HG03460 (cell line): ENCODE measurements at regions not wholly inside any gene's neighbourhood (a gene's known extent, or its start where the extent isn't known, plus 50 kb on each side); places are given as distances from the start of the nearest gene placed in this dataset.
A peak's percentile ranks its signal among the peaks of the same experiment; 100 is the strongest.

Experiments
- ATAC-seq: cut with Tn5 transposase; IDR thresholded peaks from one replicate; pipeline ENCODE4 v1.9.1; 2021; ENCODE audit not compliant: unreplicated experiment

DNA sequence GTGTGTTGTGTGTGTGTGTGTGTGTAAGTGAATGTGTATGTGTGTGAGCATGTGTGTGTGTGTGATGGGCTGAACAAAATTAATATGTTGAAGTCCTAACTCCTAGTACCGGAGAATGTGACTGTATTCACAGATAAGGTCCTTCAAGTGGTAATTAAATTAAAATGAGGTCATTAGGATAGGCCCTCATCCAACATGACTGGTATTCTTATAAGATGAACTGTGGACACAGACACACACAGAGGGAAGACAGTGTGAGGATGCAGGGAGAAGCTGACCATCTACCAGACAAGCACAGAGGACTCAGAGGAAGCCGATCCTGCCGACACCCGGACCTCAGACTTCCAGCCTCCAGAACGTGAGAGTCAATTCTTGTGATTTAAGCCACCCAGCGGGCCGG lies 91.2 kb upstream of the PGBD5 start:
- no peak for ATAC-seq

GRCh38 chr1:230516889-230517288 lies 90.8 kb upstream of the PGBD5 start:
- no peak for ATAC-seq

DNA sequence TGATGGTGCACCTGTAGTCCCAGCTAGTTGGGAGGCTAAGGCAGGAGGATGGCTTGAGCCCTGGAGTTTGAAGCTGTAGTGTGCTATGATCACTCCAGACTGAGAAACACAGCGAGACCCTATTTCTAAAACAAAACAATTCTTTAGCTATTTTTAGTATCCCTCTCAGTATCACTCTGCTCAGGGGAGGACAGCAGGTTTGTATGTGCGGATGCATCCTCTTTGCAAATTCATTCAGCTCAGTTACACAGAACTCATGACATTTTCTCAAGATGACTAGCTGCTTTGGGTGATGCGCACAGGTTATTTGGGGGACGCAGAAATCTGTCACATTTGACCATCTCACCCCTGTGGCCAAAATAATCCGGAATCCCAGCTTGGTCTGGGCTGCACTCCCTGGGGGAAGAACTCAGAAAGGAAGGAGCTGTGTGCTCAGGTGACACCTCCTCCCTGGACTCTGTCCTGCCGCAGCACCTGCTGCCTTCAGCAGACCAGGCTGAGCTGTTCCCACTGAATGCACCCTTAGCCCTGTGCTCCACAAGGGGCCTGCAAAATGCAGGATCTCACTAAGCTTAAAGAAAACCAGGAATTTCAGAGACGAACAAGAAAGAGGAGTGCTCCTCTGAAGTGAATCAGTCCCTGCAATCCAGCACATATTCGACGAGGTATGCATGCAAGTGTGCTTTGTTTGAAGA lies 89.5 kb upstream of the PGBD5 start:
- ATAC-seq = no peak

GRCh38 chr1:230510496-230510895 lies 84.4 kb upstream of the PGBD5 start:
- no peak for ATAC-seq

GRCh38 chr1:230509281-230509977 lies 83.3 kb upstream of the PGBD5 start:
- ATAC-seq = peak; percentile 76

- ATAC-seq = no peak
Measured at GRCh38 chr1:230507666-230508402, 81.7 kb upstream of the PGBD5 start.

GRCh38 chr1:230507236-230507635 lies 81.1 kb upstream of the PGBD5 start:
- ATAC-seq = no peak

DNA sequence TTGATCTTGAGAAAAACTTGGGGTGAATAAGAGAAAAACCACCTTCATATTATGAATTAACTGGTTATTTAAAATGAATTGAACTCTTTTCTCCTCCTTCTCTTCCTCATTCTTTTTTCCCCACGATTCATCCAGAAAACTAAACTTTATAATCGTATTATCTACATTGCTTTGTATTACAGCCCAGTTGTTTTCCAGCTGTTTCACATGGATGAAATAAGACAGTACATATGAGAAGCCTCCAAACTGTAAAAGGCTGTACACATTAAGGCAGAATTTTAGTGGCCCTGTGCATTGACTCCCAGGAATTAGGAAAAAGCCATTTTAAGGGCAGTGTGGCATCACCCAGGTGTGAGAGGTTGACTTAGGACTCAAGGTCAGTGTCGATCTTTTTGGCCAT lies 80.3 kb upstream of the PGBD5 start:
- no peak for ATAC-seq

- ATAC-seq = no peak
Measured at GRCh38 chr1:230504310-230504709, 78.2 kb upstream of the PGBD5 start.

GRCh38 chr1:230503726-230504125 lies 77.6 kb upstream of the PGBD5 start:
- ATAC-seq = no peak

- ATAC-seq = no peak
Measured at GRCh38 chr1:230502996-230503395, 76.9 kb upstream of the PGBD5 start.

GRCh38 chr1:230502306-230502705 lies 76.2 kb upstream of the PGBD5 start:
- ATAC-seq = no peak

- ATAC-seq = no peak
Measured at GRCh38 chr1:230501849-230502248, 75.7 kb upstream of the PGBD5 start.

- ATAC-seq = no peak
Measured at GRCh38 chr1:230501242-230501641, 75.1 kb upstream of the PGBD5 start.

DNA sequence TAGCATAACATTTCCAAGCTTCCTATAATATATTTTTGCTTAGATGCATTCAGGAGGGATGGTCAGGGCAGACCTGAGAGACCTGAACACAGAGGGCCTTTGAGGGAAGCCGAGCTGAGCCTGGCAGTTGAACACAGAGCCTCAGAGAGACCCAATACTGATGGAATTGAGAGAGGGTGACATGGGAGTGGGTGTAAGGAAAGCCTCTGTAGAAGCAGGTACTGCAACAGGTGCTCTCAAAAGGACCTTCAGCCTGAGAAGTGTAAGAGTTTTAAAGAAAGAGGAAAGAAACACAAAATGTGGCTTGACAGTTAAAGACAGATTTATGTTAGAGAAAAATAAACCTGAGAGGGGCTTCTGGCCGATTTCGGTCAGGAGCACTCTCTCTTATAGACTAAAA lies 73.9 kb upstream of the PGBD5 start:
- ATAC-seq = no peak

GRCh38 chr1:230499496-230499895 lies 73.4 kb upstream of the PGBD5 start:
- ATAC-seq = no peak

DNA sequence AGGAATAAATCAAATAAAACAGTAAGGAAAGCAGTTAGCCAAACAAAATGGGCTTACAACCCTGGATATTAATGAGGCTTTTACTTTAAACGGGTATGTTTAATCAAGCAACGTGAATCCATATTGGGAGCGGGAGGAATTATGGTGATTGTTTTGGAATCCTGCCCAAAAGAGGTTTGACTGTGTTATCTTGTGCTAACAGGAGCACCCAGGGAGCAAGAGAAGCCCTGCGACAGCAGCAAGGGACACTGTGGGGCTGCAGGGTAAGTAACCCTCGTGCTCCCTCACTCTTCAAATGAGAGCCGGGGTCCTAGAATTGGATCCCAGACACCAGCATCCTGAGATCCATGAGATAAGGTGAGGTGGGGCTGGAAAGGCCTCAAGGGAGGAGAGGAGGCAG lies 72.6 kb upstream of the PGBD5 start:
- no peak for ATAC-seq

- ATAC-seq = no peak
Measured at GRCh38 chr1:230496451-230496850, 70.3 kb upstream of the PGBD5 start.

DNA sequence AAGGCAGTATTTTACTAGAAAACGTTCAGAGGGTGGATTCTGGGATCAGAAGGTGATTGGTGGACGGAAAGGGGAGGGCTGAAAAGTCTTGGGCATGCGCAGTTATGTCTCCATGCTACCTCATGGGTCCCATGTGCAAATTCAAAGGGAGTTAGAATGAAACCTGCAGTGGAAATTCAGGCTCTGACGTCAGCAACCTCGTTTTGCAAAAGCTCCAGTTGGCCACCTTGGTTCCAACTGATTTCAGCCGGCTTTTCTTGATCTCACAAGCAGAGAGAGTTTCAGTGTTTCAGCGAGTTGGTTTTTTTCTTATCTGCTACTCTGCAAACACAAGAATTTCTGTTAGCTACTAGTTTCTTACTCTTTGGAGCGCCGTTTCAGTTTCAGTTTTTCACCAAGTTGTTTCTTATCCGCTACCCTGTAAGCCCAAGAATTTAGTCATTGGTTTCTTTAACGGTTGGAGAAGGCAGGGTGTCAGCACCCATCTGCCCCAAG lies 69.8 kb upstream of the PGBD5 start:
- ATAC-seq = no peak

DNA sequence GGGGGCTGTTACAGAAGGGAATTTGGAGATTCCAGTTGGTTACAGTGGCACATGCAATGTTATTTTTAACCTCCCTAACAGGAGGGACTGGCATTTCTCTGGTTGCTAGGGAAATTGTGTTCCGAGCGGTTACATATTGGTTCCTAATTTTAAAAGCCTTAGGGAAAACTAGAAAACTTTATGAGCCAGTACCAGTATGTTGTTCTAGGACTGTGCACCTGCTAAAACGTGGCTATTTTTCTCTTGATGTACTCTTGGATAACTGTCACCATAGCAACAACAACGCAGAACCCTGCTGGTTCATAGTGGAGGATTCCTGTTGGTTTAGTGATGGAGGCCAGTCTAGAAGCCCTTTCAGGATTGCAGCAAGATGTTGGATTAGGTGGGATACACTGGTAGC lies 68.9 kb upstream of the PGBD5 start:
- no peak for ATAC-seq

- ATAC-seq = no peak
Measured at GRCh38 chr1:230494514-230494913, 68.4 kb upstream of the PGBD5 start.

- ATAC-seq = no peak
Measured at GRCh38 chr1:230494026-230494425, 67.9 kb upstream of the PGBD5 start.
